GM12878 (cell line): ENCODE measurements at regions not wholly inside any gene's neighbourhood (a gene's known extent, or its start where the extent isn't known, plus 50 kb on each side); places are given as distances from the start of the nearest gene placed in this dataset.

Experiments used
- ATAC-seq: fragments of 200-7000 bp; cut with Tn5 transposase; 3 replicates; pipeline ENCODE4 v1.9.1; 2020; ENCODE audit warnings: mild to moderate bottlenecking, moderate library complexity
- BruUV-seq: library from RNA; stranded (reverse); fragments of 400-500 nt; replicated peaks from 2 replicates; lab custom pipeline; 2021; lab: Mats Ljungman, UMichigan
- CTCF ChIA-PET: fragments of 300-600 bp; sonication (Branson Sonifier 250); formaldehyde crosslinking; extraction: SDS; loops from one replicate; lab custom pipeline; 2021; ENCODE audit warnings: inconsistent platforms; lab: Yijun Ruan, JAX
- POLR2A ChIA-PET: fragments of 350-600 bp; formaldehyde crosslinking; extraction: SDS; loops from one replicate; lab custom pipeline; 2021; ENCODE audit warnings: inconsistent platforms; lab: Charles Lee
- RAD21 ChIA-PET: fragments of 300-600 bp; sonication (Branson Sonifier 250); formaldehyde crosslinking; loops from one replicate; lab custom pipeline; 2023; ENCODE audit warnings: antibody characterized with exemption; ENCODE audit not compliant: unreplicated experiment; lab: Charles Lee
- SMC1A ChIA-PET: fragments of 300-600 bp; sonication (Branson Sonifier 250); formaldehyde crosslinking; loops from one replicate; lab custom pipeline; 2023; ENCODE audit not compliant: unreplicated experiment, uncharacterized antibody; lab: Charles Lee
- DNase-seq: peaks from one replicate; pipeline ENCODE4 v3.0.0-alpha.2; 2011; ENCODE audit warnings: low read depth, low spot score
- FAIRE-seq: peaks from 3 replicates; lab custom pipeline; 2011; peaks lifted over from hg19 to GRCh38; lab: Jason Lieb, UNC
- H2AFZ ChIP-seq: 2 replicates; pipeline ENCODE4 v1.6.0; 2011; ENCODE audit warnings: low read depth, low read length, control low read depth; ENCODE audit not compliant: control insufficient read depth
- H3K27ac ChIP-seq: 2 replicates; pipeline ENCODE4 v1.5.1; 2011; ENCODE audit warnings: control low read depth; ENCODE audit not compliant: control insufficient read depth, insufficient read depth
- H3K27me3 ChIP-seq, 2 experiments: replicated peaks in 1 of 2; 2 replicates each; pipeline versions ENCODE4 v1.6.0 to v1.6.1; 2011; ENCODE audit warnings: low read length in 1 of 2; ENCODE audit not compliant: control insufficient read depth in 2 of 2, insufficient read depth in 2 of 2
- H3K36me3 ChIP-seq, 2 experiments: 2 replicates each; pipeline ENCODE4 v1.5.1; 2011; ENCODE audit warnings: low read length in 1 of 2; ENCODE audit not compliant: control insufficient read depth in 2 of 2, insufficient read depth in 2 of 2
- H3K4me1 ChIP-seq: 2 replicates; pipeline ENCODE4 v1.6.1; 2011; ENCODE audit warnings: mild to moderate bottlenecking, low read length, moderate library complexity, mixed read lengths; ENCODE audit not compliant: control insufficient read depth, insufficient read depth
- H3K4me2 ChIP-seq: 2 replicates; pipeline ENCODE4 v1.6.0; 2011; ENCODE audit warnings: control low read depth; ENCODE audit not compliant: control insufficient read depth, insufficient read depth
- H3K4me3 ChIP-seq: fragments of 200-600 bp; sonication (generic); 2 replicates; pipeline ENCODE4 v1.5.1; 2016
- H3K79me2 ChIP-seq: 2 replicates; pipeline ENCODE4 v1.6.0; 2011; ENCODE audit warnings: low read length; ENCODE audit not compliant: control insufficient read depth, insufficient read depth
- H3K9ac ChIP-seq: 2 replicates; pipeline ENCODE4 v1.8.0; 2011; ENCODE audit warnings: low read length, control low read depth, mixed read lengths; ENCODE audit not compliant: control insufficient read depth, insufficient read depth
- H3K9me3 ChIP-seq: replicated peaks from 3 replicates; pipeline ENCODE4 v1.5.1; 2011; ENCODE audit warnings: mild to moderate bottlenecking, low read length; ENCODE audit not compliant: control insufficient read depth, insufficient read depth
- H4K20me1 ChIP-seq: 2 replicates; pipeline ENCODE4 v1.6.0; 2011; ENCODE audit not compliant: control insufficient read depth, insufficient read depth
- BRCA1 ChIP-seq: IDR thresholded peaks from 2 replicates; pipeline ENCODE4 v1.6.1; 2011; ENCODE audit warnings: low read depth, low read length, improper control_type of control experiment
- DPF2 ChIP-seq: fragments of 450-650 bp; IDR thresholded peaks from 2 replicates; pipeline ENCODE4 v1.6.1; 2017; ENCODE audit warnings: mild to moderate bottlenecking
- EP300 ChIP-seq, 2 experiments: fragments of 150-350 bp in 1 of 2; IDR thresholded peaks; 2 replicates each; pipeline ENCODE4 v1.6.1; 2011 to 2012; ENCODE audit warnings: low read depth in 2 of 2, low read length in 2 of 2, borderline replicate concordance in 1 of 2, improper control_type of control experiment in 1 of 2, inconsistent platforms in 1 of 2; ENCODE audit not compliant: control insufficient read depth in 1 of 2
- ESRRA ChIP-seq: IDR thresholded peaks from 2 replicates; pipeline ENCODE4 v1.6.1; 2012; ENCODE audit warnings: mild to moderate bottlenecking, low read length, improper control_type of control experiment
- FOXM1 ChIP-seq: IDR thresholded peaks from 2 replicates; pipeline ENCODE4 v1.6.1; 2012; ENCODE audit warnings: low read depth, mild to moderate bottlenecking, inconsistent platforms, low read length, moderate library complexity
- IRF3 ChIP-seq: fragments of 450-650 bp; IDR thresholded peaks from 2 replicates; pipeline ENCODE4 v1.6.1; 2014; ENCODE audit warnings: mild to moderate bottlenecking
- JUNB ChIP-seq: IDR thresholded peaks from 2 replicates; pipeline ENCODE4 v1.6.1; 2016; ENCODE audit warnings: antibody characterized with exemption, mild to moderate bottlenecking
- JUND ChIP-seq: IDR thresholded peaks from 2 replicates; pipeline ENCODE4 v1.6.1; 2012; ENCODE audit warnings: low read depth, mild to moderate bottlenecking, low read length, improper control_type of control experiment, moderate library complexity
- MAX ChIP-seq: IDR thresholded peaks from 2 replicates; pipeline ENCODE4 v1.6.1; 2012; ENCODE audit warnings: low read depth, low read length, improper control_type of control experiment
- MEF2A ChIP-seq: IDR thresholded peaks from 2 replicates; pipeline ENCODE4 v1.6.1; 2011; ENCODE audit warnings: low read depth, mild to moderate bottlenecking, low read length, moderate library complexity; ENCODE audit not compliant: insufficient read depth
- MTA2 ChIP-seq: fragments of 450-650 bp; IDR thresholded peaks from 2 replicates; pipeline ENCODE4 v1.6.1; 2016; ENCODE audit warnings: low read depth, mild to moderate bottlenecking, moderate library complexity
- MYC ChIP-seq: IDR thresholded peaks from 2 replicates; pipeline ENCODE4 v1.6.1; 2011; ENCODE audit warnings: mild to moderate bottlenecking, low read length, moderate library complexity, inconsistent platforms; ENCODE audit not compliant: insufficient read depth, insufficient replicate concordance, insufficient read length, severe bottlenecking
- NFXL1 ChIP-seq: fragments of 450-650 bp; IDR thresholded peaks from 2 replicates; pipeline ENCODE4 v1.6.1; 2017; ENCODE audit warnings: antibody characterized with exemption, mild to moderate bottlenecking, borderline replicate concordance
- SMAD1 ChIP-seq: fragments of 450-650 bp; IDR thresholded peaks from 2 replicates; pipeline ENCODE4 v1.6.1; 2018; ENCODE audit warnings: mild to moderate bottlenecking, low read depth; ENCODE audit not compliant: partially characterized antibody
- TAF1 ChIP-seq: IDR thresholded peaks from 2 replicates; pipeline ENCODE4 v1.6.1; 2011; ENCODE audit warnings: mild to moderate bottlenecking, low read depth, low read length, borderline replicate concordance
- TCF12 ChIP-seq: IDR thresholded peaks from 2 replicates; pipeline ENCODE4 v1.6.1; 2011; ENCODE audit warnings: low read depth, mild to moderate bottlenecking, low read length
- TCF3 ChIP-seq: IDR thresholded peaks from 2 replicates; pipeline ENCODE4 v1.6.1; 2012; ENCODE audit warnings: low read depth, mild to moderate bottlenecking, low read length, borderline replicate concordance; ENCODE audit not compliant: insufficient read depth
- ZBED1 ChIP-seq: IDR thresholded peaks from 2 replicates; pipeline ENCODE4 v1.6.1; 2016; ENCODE audit warnings: borderline replicate concordance
- ZNF24 ChIP-seq: fragments of 450-650 bp; IDR thresholded peaks from 2 replicates; pipeline ENCODE4 v1.6.1; 2017; ENCODE audit warnings: antibody characterized with exemption, mild to moderate bottlenecking
- ZSCAN29 ChIP-seq: fragments of 450-650 bp; IDR thresholded peaks from 2 replicates; pipeline ENCODE4 v1.6.1; 2017; ENCODE audit warnings: mild to moderate bottlenecking, moderate library complexity
- WGBS: methylation state at CpG from one replicate; pipeline ENCODE4 v1.1.6; 2016; ENCODE audit warnings: low lambda C conversion rate; ENCODE audit not compliant: insufficient replicate concordance, insufficient coverage; ENCODE audit errors: missing lambda C conversion rate; 5-methylcytosine and 5-hydroxymethylcytosine counted together
- in situ Hi-C: fragments of 300-500 bp; cut with MboI; formaldehyde crosslinking; loops from 9 replicates; pipeline ENCODE4 v1.14.3; 2018; ENCODE audit warnings: mixed read lengths
- intact Hi-C: fragments of 100-400 bp; cut with micrococcal nuclease; formaldehyde crosslinking; loops from one replicate; pipeline ENCODE4 v1.14.2; 2022; ENCODE audit not compliant: unreplicated experiment

- in situ Hi-C loops (no loop called here), intact Hi-C loops (no loop called here)
- TF ChIP-seq MEF2A (no peak), JUND (no peak), ZSCAN29 (no peak), EP300 (IDR thresholded peaks at IDR 0.05; ENCODE audit: borderline replicate concordance in 1 of 2, control insufficient read depth in 1 of 2, low read depth in 2 of 2, low read length in 2 of 2) (no peak), DPF2 (no peak)
- Histone ChIP-seq H4K20me1 (no peaks in the 10 kb centered on the region), H2AFZ (no peak overlapping the region), H3K27me3 (no peaks in the 10 kb centered on the region), H3K9ac (no peak overlapping the region), H3K27ac (no peak overlapping the region), H3K4me2 (no peak overlapping the region), H3K9me3 (no peaks in the 10 kb centered on the region), H3K4me1 (no peaks in the 10 kb centered on the region), H3K79me2 (no peaks in the 10 kb centered on the region), H3K36me3 (no peaks in the 10 kb centered on the region), H3K4me3 (no peak overlapping the region)
- RAD21 ChIA-PET, result interaction anchor here (0.9 kb wide), 1 partner anchor 254 kb away, joined by 3 read pairs; no protein-coding TSS in a partner anchor
- DNase-seq, result no peak
- ATAC-seq, result no peak
- FAIRE-seq, result no peak
- 20% methylated on average over 4 of the region's 4 CpGs for WGBS
- CTCF ChIA-PET, result no interaction called here
- POLR2A ChIA-PET, result no interaction called here
- SMC1A ChIA-PET, result no interaction called here
- no TSS peak for BruUV-seq
Observed at GRCh38 chr16:66049865-66050264, 316.6 kb upstream of the CDH5 start.

- DNase-seq (no peak), FAIRE-seq (no peak), ATAC-seq (no peak)
- CTCF ChIA-PET, result no interaction called here
- RAD21 ChIA-PET, result no interaction called here
- Histone ChIP-seq H3K27ac (no peak overlapping the region), H3K36me3 (no peaks in the 10 kb centered on the region), H3K9ac (no peak overlapping the region), H3K4me1 (no peaks in the 10 kb centered on the region), H3K4me2 (no peak overlapping the region), H2AFZ (no peak overlapping the region), H3K9me3 (no peaks in the 10 kb centered on the region), H3K27me3 (no peaks in the 10 kb centered on the region), H4K20me1 (no peaks in the 10 kb centered on the region), H3K79me2 (no peaks in the 10 kb centered on the region), H3K4me3 (no peak overlapping the region)
- in situ Hi-C loops, result no loop called here
- POLR2A ChIA-PET, result no interaction called here
- intact Hi-C loops, result no loop called here
- 0% methylated on average over 1 of the region's 1 CpG for WGBS
- no TSS peak for BruUV-seq
- SMC1A ChIA-PET, result no interaction called here
- TF ChIP-seq ZSCAN29, result no peak
- TF ChIP-seq TCF3, result no peak
- TF ChIP-seq NFXL1, result no peak
- no peak for TF ChIP-seq BRCA1
- TF ChIP-seq MAX, result no peak
- TF ChIP-seq TAF1, result no peak
- TF ChIP-seq TCF12, result no peak
- TF ChIP-seq ZNF24, result no peak
- no peak for TF ChIP-seq ZBED1
- TF ChIP-seq MYC, result no peak
- TF ChIP-seq MTA2, result no peak
- no peak for TF ChIP-seq FOXM1
- no peak for TF ChIP-seq JUNB
- TF ChIP-seq SMAD1, result no peak
- no peak for TF ChIP-seq DPF2
- no peak for TF ChIP-seq ESRRA
- no peak for TF ChIP-seq IRF3
Observed at GRCh38 chr16:66045626-66046025, 320.9 kb upstream of the CDH5 start.
